Hematopoietic multipotent progenitor cell treated with erythropoietin and hydrocortisone succinate and interleukin-3 and kit ligand, for 8 days (in vitro differentiated cells): ENCODE measurements at regions not wholly inside any gene's neighbourhood (a gene's known extent, or its start where the extent isn't known, plus 50 kb on each side); places are given as distances from the start of the nearest gene placed in this dataset.
"Not testable (repeated sequence)": the region's sequence is repeated elsewhere in the genome, so short reads cannot be mapped to it uniquely, and the experiment has no call there.

Experiments
- DNase-seq: peaks from one replicate; pipeline ENCODE4 v3.0.0-alpha.2; 2015

GRCh38 chr16:63415014-63415413 is 1378.8 kb upstream of the CDH8 start:
- DNase-seq, result no peak

GRCh38 chr16:63410594-63410993 is 1374.4 kb upstream of the CDH8 start:
- DNase-seq, result no peak

- no peak for DNase-seq
Measured at GRCh38 chr16:63403792-63404191, 1367.6 kb upstream of the CDH8 start.

GRCh38 chr16:63388277-63388676 is 1352.0 kb upstream of the CDH8 start:
- not testable (repeated sequence) for DNase-seq

- DNase-seq, result no peak
Measured at GRCh38 chr16:63385714-63386432, 1349.6 kb upstream of the CDH8 start.

GRCh38 chr16:63373744-63374143 is 1337.5 kb upstream of the CDH8 start:
- no peak for DNase-seq

- no peak for DNase-seq
Measured at GRCh38 chr16:63372815-63373214, 1336.6 kb upstream of the CDH8 start.

- DNase-seq, result no peak
Measured at GRCh38 chr16:63372283-63372682, 1336.0 kb upstream of the CDH8 start.

GRCh38 chr16:63365649-63366304 is 1329.5 kb upstream of the CDH8 start:
- DNase-seq, result no peak

- DNase-seq, result no peak
Measured at GRCh38 chr16:63363738-63364137, 1327.5 kb upstream of the CDH8 start.

- DNase-seq, result peak; percentile 50
Measured at GRCh38 chr16:63361032-63361624, 1324.9 kb upstream of the CDH8 start.

GRCh38 chr16:63349961-63350360 is 1313.7 kb upstream of the CDH8 start:
- DNase-seq, result no peak

GRCh38 chr16:63346000-63346399 is 1309.8 kb upstream of the CDH8 start:
- DNase-seq, result no peak

GRCh38 chr16:63337264-63337663 is 1301.0 kb upstream of the CDH8 start:
- no peak for DNase-seq

- DNase-seq, result no peak
Measured at GRCh38 chr16:63331111-63331510, 1294.9 kb upstream of the CDH8 start.

GRCh38 chr16:63326736-63327339 is 1290.6 kb upstream of the CDH8 start:
- DNase-seq, result no peak

- DNase-seq, result no peak
Measured at GRCh38 chr16:63323722-63324705, 1287.8 kb upstream of the CDH8 start.

GRCh38 chr16:63323055-63323454 is 1286.8 kb upstream of the CDH8 start:
- DNase-seq, result no peak

- DNase-seq, result no peak
Measured at GRCh38 chr16:63315229-63315628, 1279.0 kb upstream of the CDH8 start.

GRCh38 chr16:63312346-63312745 is 1276.1 kb upstream of the CDH8 start:
- no peak for DNase-seq

- no peak for DNase-seq
Measured at GRCh38 chr16:63311313-63311712, 1275.1 kb upstream of the CDH8 start.

- DNase-seq, result no peak
Measured at GRCh38 chr16:63302811-63303210, 1266.6 kb upstream of the CDH8 start.

- no peak for DNase-seq
Measured at GRCh38 chr16:63301349-63301748, 1265.1 kb upstream of the CDH8 start.
